ENCODE measurements at regions not wholly inside any gene's neighbourhood (a gene's known extent, or its start where the extent isn't known, plus 50 kb on each side); places are given as distances from the start of the nearest gene placed in this dataset.

GRCh38 chr2:107132746-107133145 is 246.8 kb upstream of the ST6GAL2 start:
- Mint-ChIP-seq H3K9me3 (ENCODE audit: unreplicated experiment) (no peaks in the 10 kb centered on the region), H3K4me1 (ENCODE audit: insufficient read depth, unreplicated experiment) (no peaks in the 10 kb centered on the region), H3K27ac (ENCODE audit: low read depth, unreplicated experiment) (no peak overlapping the region), H3K4me3 (ENCODE audit: unreplicated experiment) (no peak overlapping the region), H3K27me3 (ENCODE audit: insufficient read depth, unreplicated experiment) (no peaks in the 10 kb centered on the region), H3K36me3 (ENCODE audit: insufficient read depth, unreplicated experiment) (no peaks in the 10 kb centered on the region)
- TF ChIP-seq CTCF (IDR thresholded peaks at IDR 0.05; ENCODE audit: unreplicated experiment), result no peak
- CTCF ChIA-PET, result interaction anchor here (0.5 to 0.7 kb wide), 2 partner anchors 257 to 1086 kb away, joined by 3 read pairs; no protein-coding TSS in a partner anchor
- no TSS peak for BruUV-seq (replicated peaks)
- POLR2A ChIA-PET, result interaction anchor here (0.7 kb wide), 1 partner anchor 453 kb away, joined by 3 read pairs; no protein-coding TSS in a partner anchor
- intact Hi-C loops (cut with micrococcal nuclease), result loop anchor here (10.0 kb wide), 1 partner anchor 268 kb away; no protein-coding TSS in a partner anchor
- DNase-seq (ENCODE audit: unreplicated experiment), result no peak

- CTCF ChIA-PET, result no interaction called here
- no peaks in the 10 kb centered on the region for H3K4me1 Mint-ChIP-seq (ENCODE audit: insufficient read depth, unreplicated experiment)
- no TSS peak for BruUV-seq (replicated peaks)
- POLR2A ChIA-PET, result no interaction called here
- H3K36me3 Mint-ChIP-seq (ENCODE audit: insufficient read depth, unreplicated experiment), result no peaks in the 10 kb centered on the region
- DNase-seq (ENCODE audit: unreplicated experiment), result no peak
- H3K4me3 Mint-ChIP-seq (ENCODE audit: unreplicated experiment), result no peak overlapping the region
- H3K9me3 Mint-ChIP-seq (ENCODE audit: unreplicated experiment), result no peaks in the 10 kb centered on the region
- intact Hi-C loops (cut with micrococcal nuclease), result loop anchor here (10.0 kb wide), 1 partner anchor 269 kb away; no protein-coding TSS in a partner anchor
- H3K27me3 Mint-ChIP-seq (ENCODE audit: insufficient read depth, unreplicated experiment), result no peaks in the 10 kb centered on the region
- no peak overlapping the region for H3K27ac Mint-ChIP-seq (ENCODE audit: low read depth, unreplicated experiment)
- TF ChIP-seq CTCF (IDR thresholded peaks at IDR 0.05; ENCODE audit: unreplicated experiment), result no peak
Observed at GRCh38 chr2:107133412-107133811, 247.4 kb upstream of the ST6GAL2 start.

- Mint-ChIP-seq H3K36me3 (ENCODE audit: insufficient read depth, unreplicated experiment) (no peaks in the 10 kb centered on the region), H3K27me3 (ENCODE audit: insufficient read depth, unreplicated experiment) (no peaks in the 10 kb centered on the region), H3K9me3 (ENCODE audit: unreplicated experiment) (no peaks in the 10 kb centered on the region), H3K27ac (ENCODE audit: low read depth, unreplicated experiment) (no peak overlapping the region), H3K4me1 (ENCODE audit: insufficient read depth, unreplicated experiment) (no peaks in the 10 kb centered on the region), H3K4me3 (ENCODE audit: unreplicated experiment) (no peak overlapping the region)
- no TSS peak for BruUV-seq (replicated peaks)
- CTCF ChIA-PET, result no interaction called here
- POLR2A ChIA-PET, result interaction anchor here (0.9 kb wide), 1 partner anchor 12 kb away, joined by 3 read pairs; no protein-coding TSS in a partner anchor
- intact Hi-C loops (cut with micrococcal nuclease), result loop anchor here (10.0 kb wide), 1 partner anchor 272 kb away; no protein-coding TSS in a partner anchor
- no peak for DNase-seq (ENCODE audit: unreplicated experiment)
- TF ChIP-seq CTCF (IDR thresholded peaks at IDR 0.05; ENCODE audit: unreplicated experiment), result no peak
Observed at GRCh38 chr2:107136733-107137132, 250.8 kb upstream of the ST6GAL2 start.

- DNase-seq (ENCODE audit: unreplicated experiment), result no peak
- H3K27me3 Mint-ChIP-seq (ENCODE audit: insufficient read depth, unreplicated experiment), result no peaks in the 10 kb centered on the region
- no TSS peak for BruUV-seq (replicated peaks)
- no peaks in the 10 kb centered on the region for H3K4me1 Mint-ChIP-seq (ENCODE audit: insufficient read depth, unreplicated experiment)
- ChIA-PET POLR2A (interaction anchor here (0.6 to 0.9 kb wide), 2 partner anchors 13 to 160 kb away, joined by 3 read pairs; no protein-coding TSS in a partner anchor), CTCF (no interaction called here)
- intact Hi-C loops (cut with micrococcal nuclease), result loop anchor here (10.0 kb wide), 1 partner anchor 273 kb away; no protein-coding TSS in a partner anchor
- TF ChIP-seq CTCF (IDR thresholded peaks at IDR 0.05; ENCODE audit: unreplicated experiment), result no peak
- H3K9me3 Mint-ChIP-seq (ENCODE audit: unreplicated experiment), result no peaks in the 10 kb centered on the region
- H3K27ac Mint-ChIP-seq (ENCODE audit: low read depth, unreplicated experiment), result no peak overlapping the region
- H3K4me3 Mint-ChIP-seq (ENCODE audit: unreplicated experiment), result no peak overlapping the region
- H3K36me3 Mint-ChIP-seq (ENCODE audit: insufficient read depth, unreplicated experiment), result no peaks in the 10 kb centered on the region
Observed at GRCh38 chr2:107137706-107138105, 251.7 kb upstream of the ST6GAL2 start.

All from MCF 10A (cell line).